Umbilical cord (tissue), 1 donor: ENCODE measurements at regions not wholly inside any gene's neighbourhood (a gene's known extent, or its start where the extent isn't known, plus 50 kb on each side); places are given as distances from the start of the nearest gene placed in this dataset.
"Not testable (repeated sequence)": the region's sequence is repeated elsewhere in the genome, so short reads cannot be mapped to it uniquely, and the experiment has no call there.

Experiments used
- DNase-seq: peaks from one replicate; pipeline ENCODE4 v3.0.0-alpha.2; 2015; ENCODE audit warnings: low spot score

DNA sequence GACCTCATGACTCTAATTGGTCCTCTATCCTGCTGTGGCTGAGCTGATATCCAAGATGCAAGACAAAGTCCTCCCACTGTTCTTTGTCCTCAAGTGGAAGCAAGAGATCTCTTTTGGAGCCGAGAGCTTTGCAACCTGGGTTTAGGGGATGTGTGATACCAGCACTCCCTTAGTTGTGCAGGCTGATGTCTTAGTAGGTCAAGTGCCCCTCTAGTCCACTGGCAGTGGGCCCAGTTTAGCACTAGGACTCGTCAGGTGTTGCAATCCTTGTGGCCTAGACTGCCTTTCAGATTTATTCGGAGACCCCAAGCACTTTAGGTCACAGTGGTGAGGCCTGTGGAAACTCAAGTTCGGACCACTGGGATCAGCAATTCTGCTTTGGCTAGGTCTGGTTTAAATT, 64.0 kb downstream of the GPRASP3 start:
- no peak for DNase-seq

DNA sequence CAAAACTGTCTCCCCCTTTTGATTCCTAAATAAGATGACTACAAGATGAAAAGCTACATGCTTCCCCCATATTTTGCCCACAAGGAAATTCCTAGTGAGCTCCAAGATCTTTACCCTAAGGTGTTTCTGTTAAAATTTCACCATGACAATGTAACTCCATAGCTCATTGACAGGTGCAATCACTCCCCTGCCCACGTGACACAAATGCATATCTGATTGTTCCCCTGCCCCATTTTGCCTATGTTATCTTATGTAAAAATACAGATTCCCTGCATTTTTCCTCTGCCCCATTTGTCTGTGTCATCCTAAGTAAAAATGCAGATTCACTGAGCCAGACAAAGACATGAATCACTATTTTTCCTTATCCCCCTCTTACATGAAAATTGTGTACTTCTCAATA, 66.7 kb downstream of the GPRASP3 start:
- no peak for DNase-seq

DNA sequence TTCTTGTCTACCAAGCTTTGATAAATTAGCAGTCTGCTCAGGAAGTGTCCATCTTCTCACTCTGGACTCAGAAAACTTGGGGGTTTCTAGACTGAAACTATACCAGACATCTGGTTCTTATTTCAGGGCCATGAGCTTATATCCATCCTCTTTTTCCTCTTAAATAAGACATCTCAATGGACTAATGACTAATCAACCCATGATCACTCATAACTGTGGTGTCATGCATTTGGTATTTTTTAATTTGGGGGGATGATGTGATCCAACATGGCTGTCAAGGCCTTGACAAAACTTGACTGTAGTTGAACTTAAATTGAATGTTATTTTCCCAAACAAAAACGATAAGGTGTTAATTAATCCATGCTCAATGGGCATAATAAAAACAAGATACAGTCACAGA, 87.8 kb downstream of the GPRASP3 start:
- no peak for DNase-seq

DNA sequence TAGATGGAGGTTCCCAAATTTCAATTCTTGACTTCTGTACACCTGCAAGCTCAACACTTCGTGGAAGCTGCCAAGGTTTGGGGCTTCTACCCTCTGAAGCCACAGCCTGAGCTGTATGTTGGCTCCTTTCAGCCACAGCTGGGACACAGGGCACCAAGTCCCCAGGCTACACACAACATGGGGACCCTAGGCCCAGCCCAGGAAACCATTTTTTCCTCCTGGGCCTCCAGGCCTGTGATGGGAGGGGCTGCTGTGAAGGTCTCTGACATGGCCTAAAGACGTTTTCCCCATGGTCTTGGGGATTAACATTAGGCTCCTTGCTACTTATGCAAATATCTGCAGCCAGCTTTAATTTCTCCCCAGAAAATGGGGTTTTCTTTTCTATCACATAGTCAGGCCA, 97.7 kb downstream of the GPRASP3 start:
- not testable (repeated sequence) for DNase-seq

DNA sequence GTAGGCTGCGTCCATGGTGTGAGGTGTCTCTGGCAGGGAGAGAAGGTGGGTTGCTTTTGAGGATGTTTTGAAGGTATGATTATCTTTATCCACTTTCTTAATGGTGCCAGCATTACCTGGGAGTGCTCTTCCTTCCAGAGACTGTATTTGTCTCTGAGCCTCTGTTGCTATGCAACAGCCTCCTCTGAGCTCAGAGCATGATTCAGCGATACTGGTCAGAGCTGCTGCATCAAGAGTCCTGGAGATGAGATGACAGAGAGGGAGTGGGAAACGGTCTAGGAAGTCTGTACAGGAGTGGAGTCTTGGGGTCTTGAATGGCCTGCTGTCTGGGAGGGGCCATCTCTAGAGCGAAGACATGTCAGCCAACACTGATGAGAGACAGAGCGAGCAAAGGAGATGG, 104.4 kb upstream of the RAB40AL start:
- DNase-seq: peak; percentile 26

- DNase-seq: no peak
Observed at GRCh38 chrX:102833136-102833535, 103.9 kb upstream of the RAB40AL start.

GRCh38 chrX:102835504-102836146, 101.4 kb upstream of the RAB40AL start:
- DNase-seq: peak; percentile 15

GRCh38 chrX:102837847-102838246, 99.2 kb upstream of the RAB40AL start:
- no peak for DNase-seq

- DNase-seq: no peak
Observed at GRCh38 chrX:102840871-102841705, 96.0 kb upstream of the RAB40AL start.

- no peak for DNase-seq
Observed at GRCh38 chrX:102841706-102842003, 95.4 kb upstream of the RAB40AL start.

- DNase-seq: no peak
Observed at GRCh38 chrX:102845020-102845419, 92.1 kb upstream of the RAB40AL start.

GRCh38 chrX:102846544-102847236, 90.4 kb upstream of the RAB40AL start:
- no peak for DNase-seq

DNA sequence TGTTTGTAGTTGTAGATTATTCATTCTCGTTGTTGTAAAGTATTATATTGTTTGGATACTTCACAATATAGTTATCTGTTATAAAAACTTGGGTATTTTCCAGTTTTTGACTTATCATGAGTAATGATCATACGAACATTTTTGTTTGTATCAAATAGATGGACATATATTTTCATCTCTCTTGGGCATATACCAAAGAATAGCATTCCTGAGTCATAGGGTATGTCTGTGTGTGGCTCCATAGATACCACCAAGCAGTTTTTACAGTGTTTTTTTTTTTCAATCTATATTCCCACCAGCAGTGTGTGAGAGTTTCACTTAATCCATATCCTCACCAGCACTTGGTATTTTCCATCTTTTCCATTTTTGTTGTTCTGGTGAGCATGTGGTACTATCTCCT, 89.7 kb upstream of the RAB40AL start:
- no peak for DNase-seq

- DNase-seq: no peak
Observed at GRCh38 chrX:102849396-102849795, 87.7 kb upstream of the RAB40AL start.

DNA sequence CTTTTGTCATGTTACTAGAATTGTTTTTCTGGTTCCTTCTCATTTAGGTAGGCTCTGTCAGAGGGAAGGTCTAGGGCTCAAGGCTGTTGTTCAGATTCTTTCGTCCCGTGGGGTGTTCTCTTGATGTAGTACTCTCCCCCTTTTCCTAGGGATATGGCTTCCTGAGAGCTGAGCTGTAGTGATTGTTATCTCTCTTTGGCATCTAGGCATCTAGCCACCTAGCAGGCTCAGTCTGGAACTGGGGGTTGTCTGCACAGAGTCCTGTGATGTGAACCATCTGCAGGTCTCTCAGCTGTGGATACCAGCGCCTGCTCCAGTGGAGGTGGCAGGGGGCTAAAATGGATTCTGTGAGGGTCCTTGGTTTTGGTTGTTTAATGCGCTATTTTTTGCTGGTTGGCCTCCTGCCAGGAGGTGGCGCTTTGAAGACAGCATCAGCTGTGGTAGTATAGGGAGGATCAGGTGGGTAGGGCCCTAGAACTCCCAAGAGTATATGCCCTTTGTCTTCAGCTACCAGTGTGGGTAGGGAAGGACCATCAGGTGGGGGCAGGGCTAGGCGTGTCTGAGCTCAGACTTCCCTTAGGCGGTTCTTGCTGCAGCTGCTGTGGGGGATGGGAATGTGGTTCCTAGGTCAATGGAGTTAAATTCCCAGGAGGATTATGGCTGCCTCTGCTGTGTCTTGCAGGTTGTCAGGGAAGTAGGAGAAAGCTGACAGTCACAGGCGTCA, 78.1 kb upstream of the RAB40AL start:
- DNase-seq: not testable (repeated sequence)

GRCh38 chrX:102859550-102859871, 77.6 kb upstream of the RAB40AL start:
- DNase-seq: no peak

DNA sequence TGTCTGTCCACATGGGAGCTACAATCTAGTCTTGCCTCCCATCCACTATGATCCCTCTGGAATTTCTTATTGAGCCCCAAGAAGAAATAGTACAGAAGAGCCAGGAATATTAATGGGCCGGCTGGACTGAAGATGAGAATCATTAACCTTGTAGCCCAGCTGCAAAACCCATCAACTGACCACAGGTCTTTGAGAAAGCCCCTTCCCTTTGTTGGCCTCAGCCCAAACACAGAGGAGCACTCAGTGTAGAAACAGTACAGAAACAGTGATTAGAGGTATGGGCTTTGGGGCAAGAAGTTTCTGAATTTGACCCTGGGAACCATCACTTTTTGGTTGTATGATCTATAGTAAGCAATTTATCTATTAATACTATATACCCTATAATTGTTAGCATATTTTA, 76.8 kb upstream of the RAB40AL start:
- DNase-seq: no peak

GRCh38 chrX:102863735-102864134, 73.3 kb upstream of the RAB40AL start:
- DNase-seq: peak; percentile 77

- DNase-seq: no peak
Observed at GRCh38 chrX:102866981-102867656, 70.0 kb upstream of the RAB40AL start.

DNA sequence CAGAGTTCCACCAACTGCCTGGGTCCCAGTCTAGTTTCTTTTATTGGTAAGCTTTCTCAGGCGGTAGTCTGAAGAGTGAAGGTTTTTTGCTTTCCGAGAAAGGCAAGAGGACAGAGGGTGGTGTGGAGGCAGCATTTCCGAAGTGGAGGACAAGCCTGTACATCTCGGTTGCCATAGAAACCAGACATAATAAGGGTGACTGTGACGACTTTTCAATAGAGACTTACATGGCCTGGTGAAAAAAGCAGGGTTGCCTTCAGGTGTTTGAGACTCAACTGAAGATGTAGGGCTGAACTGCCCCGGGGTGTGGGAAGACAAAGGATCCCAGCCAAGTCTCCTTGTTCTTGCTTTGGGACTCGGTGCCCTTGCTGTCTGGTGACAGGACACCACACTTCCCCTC, 53.6 kb upstream of the RAB40AL start:
- no peak for DNase-seq
